HG02870 (cell line): ENCODE measurements at regions not wholly inside any gene's neighbourhood (a gene's known extent, or its start where the extent isn't known, plus 50 kb on each side); places are given as distances from the start of the nearest gene placed in this dataset.
"Not testable (repeated sequence)": the region's sequence is repeated elsewhere in the genome, so short reads cannot be mapped to it uniquely, and the experiment has no call there.

Experiments
- ATAC-seq: cut with Tn5 transposase; IDR thresholded peaks from one replicate; pipeline ENCODE4 v1.9.1; 2021; ENCODE audit warnings: mild to moderate bottlenecking, moderate library complexity; ENCODE audit not compliant: unreplicated experiment

DNA sequence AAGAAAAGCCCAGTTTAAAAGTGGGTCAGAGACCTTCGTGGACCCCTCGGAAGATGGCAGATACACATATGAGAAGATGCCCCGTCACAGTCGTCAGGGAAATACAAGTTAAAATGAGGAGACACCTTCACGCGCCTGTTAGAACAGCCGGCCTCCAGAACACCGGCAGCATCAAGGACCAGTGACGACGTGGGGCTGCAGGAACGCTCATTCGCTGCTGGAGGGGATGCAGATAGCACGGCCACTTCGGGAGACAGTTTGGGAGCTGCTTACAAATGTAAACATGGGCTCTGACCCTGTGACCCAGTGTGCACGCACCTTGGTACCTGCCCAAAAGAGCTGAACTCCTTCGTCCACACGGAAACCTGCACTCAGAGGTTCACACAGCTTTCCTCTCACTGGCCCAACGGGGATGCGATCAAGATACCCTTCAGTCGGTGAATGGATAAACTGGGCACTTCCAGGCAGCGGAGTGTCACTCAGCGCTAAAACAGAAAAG is 83.7 kb upstream of the CTDP1 start:
- no peak for ATAC-seq

- no peak for ATAC-seq
These were observed 83.0 kb upstream of the CTDP1 start for GRCh38 chr18:79596446-79597175.

GRCh38 chr18:79597176-79597830 is 82.3 kb upstream of the CTDP1 start:
- ATAC-seq: no peak

GRCh38 chr18:79597831-79598632 is 81.6 kb upstream of the CTDP1 start:
- ATAC-seq: no peak

DNA sequence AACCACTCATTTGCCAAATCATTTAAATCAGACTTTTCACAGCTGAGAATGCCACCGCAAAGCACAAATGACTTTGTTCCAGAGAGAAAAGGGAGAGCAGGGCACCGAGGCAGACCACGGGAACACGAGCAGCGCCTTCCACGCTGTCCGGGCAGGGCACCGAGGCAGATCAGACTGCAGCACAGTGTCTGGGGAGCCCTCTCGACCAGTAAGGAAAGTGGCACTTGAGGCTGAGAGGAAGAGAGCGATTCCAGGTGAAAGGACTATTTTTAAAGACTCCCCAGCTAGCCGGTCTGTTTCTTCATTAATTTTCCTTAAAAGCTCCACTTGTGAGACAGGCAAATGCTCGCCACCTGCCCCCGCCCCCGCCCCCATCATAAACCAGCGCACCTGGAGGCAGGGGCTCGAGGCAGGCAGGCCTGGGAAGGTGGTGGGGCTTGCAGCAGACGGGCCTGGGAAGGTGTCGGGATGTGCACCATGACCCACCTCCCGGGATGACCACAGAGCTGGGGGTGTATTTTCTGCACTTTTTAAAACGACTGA is 80.9 kb upstream of the CTDP1 start:
- no peak for ATAC-seq

- ATAC-seq: no peak
These were observed 80.1 kb upstream of the CTDP1 start for GRCh38 chr18:79599441-79599931.

DNA sequence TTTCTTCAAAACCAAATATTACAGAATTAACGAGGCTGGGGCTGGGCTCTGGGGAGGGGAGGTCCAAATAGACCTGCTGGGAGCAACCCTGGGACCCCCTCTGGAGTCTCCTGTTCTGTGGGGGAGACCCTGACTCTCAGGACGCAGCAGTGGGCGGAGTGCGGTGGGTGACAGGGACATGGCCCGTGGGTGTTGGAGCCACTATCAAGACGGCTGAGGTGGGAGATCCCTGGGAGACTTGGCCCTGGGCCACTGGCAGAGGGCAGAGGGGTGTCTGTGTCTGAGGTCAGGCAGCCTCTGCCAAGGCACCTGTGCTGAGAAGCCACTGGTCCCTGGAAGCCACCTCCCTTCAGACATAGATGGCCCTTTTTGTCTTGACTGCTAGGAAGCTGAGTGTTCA is 79.5 kb upstream of the CTDP1 start:
- no peak for ATAC-seq

DNA sequence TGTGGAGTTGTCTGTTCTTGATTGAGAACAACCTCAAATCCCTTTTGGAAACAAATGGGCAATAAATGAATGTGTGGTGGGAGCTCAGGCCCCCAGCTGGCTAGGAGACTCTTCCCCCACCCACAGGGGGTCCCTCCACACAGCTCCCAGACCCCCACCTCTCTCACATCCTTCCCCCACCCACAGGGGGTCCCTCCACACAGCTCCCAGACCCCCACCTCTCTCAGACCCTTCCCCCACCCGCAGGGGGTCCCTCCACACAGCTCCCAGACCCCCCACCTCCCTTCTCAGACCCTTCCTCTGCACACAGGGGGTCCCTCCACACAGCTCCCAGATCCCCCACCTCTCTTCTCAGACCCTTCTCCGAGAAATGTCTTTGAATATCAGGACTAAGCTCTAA is 79.0 kb upstream of the CTDP1 start:
- no peak for ATAC-seq

- ATAC-seq: no peak
These were observed 78.4 kb upstream of the CTDP1 start for GRCh38 chr18:79601234-79601633.

DNA sequence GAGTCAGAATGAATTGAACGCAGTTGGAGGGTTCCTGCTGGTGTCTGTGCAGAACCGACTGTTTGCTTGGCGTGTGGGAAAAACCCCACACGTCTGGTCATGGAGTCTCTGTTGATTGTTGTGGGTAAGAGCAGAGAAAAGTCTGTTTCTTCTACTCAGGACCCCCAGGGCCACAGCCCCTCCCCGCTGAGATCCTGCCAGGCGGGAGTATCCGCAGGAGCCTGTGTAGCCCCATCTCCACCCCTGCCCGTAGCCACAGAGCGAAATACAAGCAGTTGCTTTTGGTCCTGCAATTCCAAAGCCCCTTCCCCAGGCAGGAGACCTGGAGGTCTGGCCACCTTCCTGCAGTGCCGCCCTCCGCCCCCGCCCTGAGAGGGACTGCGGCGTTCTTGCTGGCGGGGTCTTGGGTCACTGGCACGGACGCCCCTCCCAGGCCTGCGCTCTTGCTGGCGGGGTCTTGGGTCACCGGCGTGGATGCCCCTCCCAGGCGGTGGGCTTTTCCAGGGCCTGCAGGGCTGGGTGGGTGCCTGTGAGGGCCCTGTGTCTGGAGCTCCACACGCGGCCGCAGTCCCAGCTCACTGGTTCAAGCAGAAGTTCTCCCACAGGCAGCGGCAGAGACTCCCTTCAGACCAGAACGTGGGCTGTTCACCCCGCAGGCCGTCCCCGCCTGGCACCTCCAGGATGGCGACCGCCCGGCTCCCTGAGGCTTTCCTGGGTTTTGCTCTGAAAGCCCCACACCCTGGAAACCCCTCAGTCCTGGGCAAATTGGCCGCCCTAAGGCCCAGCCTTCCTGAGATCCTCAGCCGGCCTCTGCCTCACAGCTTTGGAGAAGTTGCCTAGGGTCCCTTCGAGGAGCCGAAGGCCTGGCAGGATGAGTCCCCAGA is 76.0 kb upstream of the CTDP1 start:
- no peak for ATAC-seq

DNA sequence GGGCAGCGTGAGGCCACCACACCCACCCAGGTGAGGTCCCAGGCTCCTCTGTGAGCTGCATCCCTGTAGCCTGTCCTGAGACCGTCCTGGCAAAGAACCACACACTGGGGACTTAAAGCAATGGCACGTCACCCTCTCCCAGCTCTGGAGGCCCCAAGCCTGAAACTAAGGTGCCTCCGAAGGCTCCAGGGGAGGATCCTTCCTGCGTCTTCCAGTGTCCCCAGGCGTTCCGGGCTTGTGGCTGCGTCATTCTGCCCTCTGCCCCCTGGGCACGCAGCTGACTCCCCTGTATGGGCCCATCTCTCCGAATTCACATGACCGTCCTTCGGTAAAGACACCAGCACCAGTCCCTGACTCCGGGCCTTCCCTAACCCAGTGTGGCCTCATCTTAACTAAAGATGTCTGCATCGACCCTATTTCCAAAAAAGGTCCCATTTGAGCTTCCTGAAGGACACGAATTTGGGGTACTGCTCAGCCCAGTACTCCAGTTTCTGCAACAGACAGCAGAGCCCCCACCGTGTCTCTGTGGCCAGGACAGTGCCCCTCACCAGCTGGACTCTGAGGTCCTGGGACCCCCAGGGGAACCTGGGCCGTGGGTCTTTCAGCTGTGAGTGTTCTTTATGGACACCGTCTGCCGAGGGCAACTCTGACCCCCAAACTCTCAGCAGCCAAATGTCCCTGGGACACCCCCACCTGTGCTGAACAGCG is 75.2 kb upstream of the CTDP1 start:
- no peak for ATAC-seq

DNA sequence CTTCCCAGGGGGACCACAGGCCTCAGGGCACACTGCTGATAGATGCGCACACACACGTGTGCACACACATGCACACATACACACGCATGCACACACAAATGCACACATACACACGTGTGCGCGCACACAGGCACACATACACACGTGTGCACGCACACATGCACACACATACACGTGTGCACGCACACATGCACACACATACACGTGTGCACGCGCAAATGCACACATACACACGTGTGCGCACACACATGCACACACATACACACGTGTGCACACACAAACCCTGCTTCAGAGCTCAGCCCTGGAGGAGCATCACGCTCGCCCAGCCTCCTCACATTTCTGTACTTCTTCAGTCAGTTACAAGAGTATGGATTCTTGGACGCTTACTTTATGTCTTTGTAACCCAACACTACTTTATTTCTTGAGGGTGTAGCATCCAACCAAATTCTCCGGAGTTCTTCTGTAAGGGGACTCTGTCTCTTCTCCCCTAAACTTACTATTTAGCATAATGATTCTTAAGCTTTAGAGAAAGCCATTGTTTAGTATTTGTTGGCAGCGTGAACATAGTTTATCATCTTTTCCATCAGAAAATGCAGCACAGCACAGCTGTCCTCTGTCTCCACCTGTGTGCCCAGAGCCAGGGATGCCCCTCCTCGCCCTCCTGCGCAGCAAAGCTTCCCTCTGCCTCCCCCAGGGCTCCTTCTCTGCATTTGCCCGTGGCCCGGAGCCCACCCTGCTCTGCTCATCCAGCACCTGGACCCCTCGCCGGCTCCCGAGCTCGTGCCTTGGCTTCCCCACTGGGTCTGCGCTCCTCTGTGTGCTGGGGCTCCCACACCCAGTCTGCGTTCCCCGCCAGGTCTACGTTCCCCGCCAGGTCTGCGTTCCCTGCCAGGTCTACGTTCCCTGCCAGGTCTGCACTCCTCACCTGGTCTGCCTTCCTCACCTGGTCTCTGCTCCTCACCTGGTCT is 74.4 kb upstream of the CTDP1 start:
- ATAC-seq: no peak

DNA sequence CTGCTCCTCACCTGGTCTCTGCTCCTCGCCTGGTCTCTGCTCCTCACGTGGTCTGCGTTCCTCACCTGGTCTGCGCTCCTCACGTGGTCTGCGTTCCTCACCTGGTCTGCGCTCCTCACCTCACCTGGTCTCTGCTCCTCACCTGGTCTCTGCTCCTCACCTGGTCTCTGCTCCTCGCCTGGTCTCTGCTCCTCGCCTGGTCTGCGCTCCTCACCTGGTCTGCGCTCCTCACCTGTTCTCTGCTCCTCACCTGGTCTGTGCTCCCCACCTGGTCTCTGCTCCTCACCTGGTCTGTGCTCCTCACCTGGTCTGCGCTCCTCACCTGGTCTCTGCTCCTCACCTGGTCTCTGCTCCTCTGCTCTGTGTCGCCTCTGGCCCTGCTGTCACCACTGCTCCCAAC is 73.5 kb upstream of the CTDP1 start:
- not testable (repeated sequence) for ATAC-seq

DNA sequence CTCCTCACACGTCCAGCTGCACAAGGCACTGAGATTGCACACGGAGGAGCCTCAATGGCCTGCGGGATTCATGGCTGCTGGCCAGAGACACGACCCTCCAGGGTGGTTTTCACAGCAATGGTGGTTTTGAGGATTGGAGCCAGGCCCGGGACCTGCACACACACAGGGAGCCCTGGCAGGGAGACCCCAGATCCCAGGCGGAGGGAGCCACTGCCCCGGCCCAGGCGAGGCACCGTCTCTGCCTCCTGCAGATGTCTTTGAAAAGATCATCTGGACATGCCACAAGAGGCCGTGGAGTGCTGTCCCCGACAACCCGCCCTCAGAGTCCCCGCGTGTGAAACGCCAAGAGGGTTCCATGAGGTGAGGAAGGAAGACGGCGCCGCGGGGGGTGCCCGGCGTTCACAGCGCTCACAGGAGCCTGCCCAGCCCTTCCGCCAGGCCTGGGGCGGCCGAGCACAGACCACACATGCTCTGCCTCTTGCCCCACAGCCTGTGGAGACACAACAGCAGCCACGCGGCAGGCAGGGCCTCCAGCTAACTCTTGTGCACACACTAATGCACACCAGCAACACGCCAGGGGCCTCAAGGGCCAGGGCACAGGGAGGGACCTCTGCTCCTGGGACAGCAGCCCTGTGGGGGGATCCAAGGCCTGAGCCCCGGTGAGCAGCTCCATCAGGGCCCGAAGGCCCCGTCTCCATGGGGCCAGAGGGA is 72.8 kb upstream of the CTDP1 start:
- ATAC-seq: no peak

DNA sequence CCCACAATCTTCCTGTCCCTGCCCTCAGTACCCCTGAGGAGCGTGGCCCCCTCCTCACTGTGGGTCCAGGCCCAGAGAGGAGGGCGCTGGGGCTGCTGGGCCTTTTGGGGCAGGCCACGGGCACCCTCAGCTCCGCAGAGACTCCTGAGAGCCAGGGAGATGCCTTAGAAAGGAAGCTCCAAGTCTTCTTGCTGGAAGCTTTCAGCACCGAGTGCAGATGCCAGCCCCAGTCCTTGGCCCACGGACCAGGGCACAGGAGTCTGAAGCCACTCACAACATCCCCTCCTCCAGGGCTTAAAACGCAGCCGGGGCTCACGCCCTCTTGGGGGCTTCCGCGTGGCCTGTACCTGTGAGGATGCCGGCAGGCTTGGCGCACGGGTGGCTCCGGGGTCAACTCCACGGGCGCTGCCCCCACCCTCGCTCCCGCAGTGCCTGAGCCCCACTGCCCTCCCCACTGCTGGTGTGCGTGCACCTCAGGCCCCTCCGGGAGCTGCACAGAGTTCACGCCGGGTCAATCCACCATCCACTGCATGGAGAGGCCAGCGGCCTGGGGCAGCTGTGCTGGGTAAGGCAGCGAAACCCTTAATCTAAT is 72.1 kb upstream of the CTDP1 start:
- no peak for ATAC-seq

- ATAC-seq: no peak
These were observed 71.5 kb upstream of the CTDP1 start for GRCh38 chr18:79608069-79608468.

DNA sequence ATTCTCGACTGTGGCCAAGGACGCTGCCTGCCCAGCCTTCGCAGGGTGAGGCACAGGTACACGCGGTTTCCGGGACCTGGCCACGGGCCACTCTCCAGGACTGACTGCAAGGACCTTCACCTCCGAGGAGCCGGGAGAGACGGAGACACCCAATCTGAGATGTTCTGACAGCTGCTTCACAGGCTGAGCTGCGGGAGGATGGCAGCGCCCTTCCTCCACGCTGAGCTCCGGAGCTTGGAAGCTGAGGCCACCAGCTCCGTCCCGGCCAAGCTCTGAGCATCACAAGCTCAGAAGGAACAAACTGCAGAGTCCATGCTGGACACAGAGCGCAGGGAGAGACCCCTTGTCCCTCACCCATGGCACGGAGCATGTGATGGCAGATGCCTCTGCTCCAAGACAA is 71.1 kb upstream of the CTDP1 start:
- ATAC-seq: no peak
